Hepatocyte (in vitro differentiated cells): ENCODE measurements at regions not wholly inside any gene's neighbourhood (a gene's known extent, or its start where the extent isn't known, plus 50 kb on each side); places are given as distances from the start of the nearest gene placed in this dataset.

Source experiments
- CTCF ChIP-seq: fragments of 200-600 bp; sonication (generic); IDR thresholded peaks from 2 replicates; pipeline ENCODE4 v1.5.1; 2016; ENCODE audit warnings: antibody characterized with exemption, mild to moderate bottlenecking; ENCODE audit not compliant: poor library complexity
- EZH2 ChIP-seq: fragments of 200-600 bp; sonication (generic); IDR thresholded peaks from 2 replicates; pipeline ENCODE4 v1.6.1; 2016; ENCODE audit warnings: antibody characterized with exemption, mild to moderate bottlenecking, borderline replicate concordance
- EZH2phosphoT487 ChIP-seq: fragments of 200-600 bp; sonication (generic); IDR thresholded peaks from one replicate; pipeline ENCODE4 v1.6.1; 2018; ENCODE audit warnings: antibody characterized with exemption, mild to moderate bottlenecking, low read depth, moderate library complexity; ENCODE audit not compliant: unreplicated experiment, severe bottlenecking

GRCh38 chr3:34300621-34301020, 502.2 kb downstream of the PDCD6IP start:
- TF ChIP-seq CTCF = no peak
- no peak for TF ChIP-seq EZH2phosphoT487
- no peak for TF ChIP-seq EZH2
